ENCODE measurements at regions not wholly inside any gene's neighbourhood (a gene's known extent, or its start where the extent isn't known, plus 50 kb on each side); places are given as distances from the start of the nearest gene placed in this dataset.

- DNase-seq = no peak
These were observed 131.2 kb downstream of the MAGEB5 start for GRCh38 chrX:26347171-26347570.

GRCh38 chrX:26334232-26334631 is 118.3 kb downstream of the MAGEB5 start:
- no peak for DNase-seq

- DNase-seq = no peak
These were observed 112.8 kb downstream of the MAGEB5 start for GRCh38 chrX:26328608-26329319.

- no peak for DNase-seq
These were observed 93.3 kb downstream of the MAGEB5 start for GRCh38 chrX:26309262-26309661.

DNA sequence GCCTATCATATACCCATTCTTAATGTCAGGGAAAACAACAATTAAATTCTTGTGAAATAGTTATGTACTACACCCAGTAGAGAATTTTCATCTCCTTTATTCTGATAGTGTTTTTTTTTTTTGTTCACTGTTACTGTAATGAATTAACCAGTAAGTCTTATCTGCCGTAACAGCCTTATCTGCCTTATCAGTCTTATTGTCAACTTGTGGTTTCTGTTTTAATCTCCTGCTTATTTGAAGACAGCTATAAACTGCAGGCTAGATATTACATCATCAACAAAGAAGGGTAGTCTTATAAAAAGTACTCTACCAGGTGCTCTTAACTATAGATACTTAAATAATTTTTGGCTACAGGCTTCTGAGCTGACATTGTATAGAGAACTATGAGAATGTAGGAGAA is 79.5 kb downstream of the MAGEB5 start:
- no peak for DNase-seq

- no peak for DNase-seq
These were observed 70.9 kb downstream of the MAGEB5 start for GRCh38 chrX:26286836-26287235.

Measured in SIG-M5 (cell line).